Endothelial cell (in vitro differentiated cells): ENCODE measurements at regions not wholly inside any gene's neighbourhood (a gene's known extent, or its start where the extent isn't known, plus 50 kb on each side); places are given as distances from the start of the nearest gene placed in this dataset.

Experiments used
- DNase-seq: peaks from one replicate; pipeline ENCODE4 v3.0.0; 2021; ENCODE audit warnings: low spot score
- H3K27ac Mint-ChIP-seq: one replicate; pipeline ENCODE4 v1.8.0; 2021; ENCODE audit warnings: mixed read lengths, inconsistent platforms; ENCODE audit not compliant: unreplicated experiment
- H3K27me3 Mint-ChIP-seq: one replicate; pipeline ENCODE4 v1.8.0; 2021; ENCODE audit warnings: mild to moderate bottlenecking, moderate library complexity, mixed read lengths, inconsistent platforms; ENCODE audit not compliant: unreplicated experiment
- H3K36me3 Mint-ChIP-seq: one replicate; pipeline ENCODE4 v1.8.0; 2021; ENCODE audit warnings: mild to moderate bottlenecking, low read depth, mixed read lengths, inconsistent platforms; ENCODE audit not compliant: unreplicated experiment
- H3K4me1 Mint-ChIP-seq: one replicate; pipeline ENCODE4 v1.8.0; 2021; ENCODE audit warnings: mild to moderate bottlenecking, mixed read lengths, inconsistent platforms; ENCODE audit not compliant: unreplicated experiment
- H3K4me3 Mint-ChIP-seq: one replicate; pipeline ENCODE4 v1.8.0; 2021; ENCODE audit warnings: mild to moderate bottlenecking, mixed read lengths, inconsistent platforms; ENCODE audit not compliant: unreplicated experiment
- H3K9me3 Mint-ChIP-seq: one replicate; pipeline ENCODE4 v1.8.0; 2021; ENCODE audit warnings: mixed read lengths, inconsistent platforms; ENCODE audit not compliant: unreplicated experiment
- TF ChIP-seq, protein P1 (sequence below): fragments of 200-600 bp; sonication (generic); IDR thresholded peaks from one replicate; pipeline ENCODE4 v1.5.0; 2021; ENCODE audit warnings: antibody characterized with exemption; ENCODE audit not compliant: unreplicated experiment

DNA sequence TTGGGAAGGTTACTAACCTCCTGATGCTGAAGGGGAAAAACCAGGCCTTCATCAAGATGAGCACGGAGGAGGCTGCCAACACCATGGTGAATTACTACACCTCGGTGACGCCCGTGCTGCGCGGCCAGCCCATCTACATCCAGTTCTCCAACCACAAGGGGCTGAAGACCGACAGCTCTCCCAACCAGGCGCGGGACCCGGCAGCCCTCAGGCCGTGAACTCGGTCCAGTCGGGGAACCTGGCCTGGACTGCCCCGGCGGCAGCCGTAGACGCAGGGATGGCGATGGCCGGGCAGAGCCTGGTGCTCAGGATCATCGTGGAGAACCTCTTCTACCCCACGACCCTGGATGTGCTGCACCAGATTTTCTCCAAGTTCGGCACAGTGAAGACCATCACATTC is 133.0 kb upstream of the FUT8 start:
- H3K4me1 Mint-ChIP-seq = peaks cover 20% of the 10 kb centered on the region
- H3K4me3 Mint-ChIP-seq = no peak overlapping the region
- no peak overlapping the region for H3K27ac Mint-ChIP-seq
- H3K36me3 Mint-ChIP-seq = no peaks in the 10 kb centered on the region
- TF ChIP-seq, protein P1, sequence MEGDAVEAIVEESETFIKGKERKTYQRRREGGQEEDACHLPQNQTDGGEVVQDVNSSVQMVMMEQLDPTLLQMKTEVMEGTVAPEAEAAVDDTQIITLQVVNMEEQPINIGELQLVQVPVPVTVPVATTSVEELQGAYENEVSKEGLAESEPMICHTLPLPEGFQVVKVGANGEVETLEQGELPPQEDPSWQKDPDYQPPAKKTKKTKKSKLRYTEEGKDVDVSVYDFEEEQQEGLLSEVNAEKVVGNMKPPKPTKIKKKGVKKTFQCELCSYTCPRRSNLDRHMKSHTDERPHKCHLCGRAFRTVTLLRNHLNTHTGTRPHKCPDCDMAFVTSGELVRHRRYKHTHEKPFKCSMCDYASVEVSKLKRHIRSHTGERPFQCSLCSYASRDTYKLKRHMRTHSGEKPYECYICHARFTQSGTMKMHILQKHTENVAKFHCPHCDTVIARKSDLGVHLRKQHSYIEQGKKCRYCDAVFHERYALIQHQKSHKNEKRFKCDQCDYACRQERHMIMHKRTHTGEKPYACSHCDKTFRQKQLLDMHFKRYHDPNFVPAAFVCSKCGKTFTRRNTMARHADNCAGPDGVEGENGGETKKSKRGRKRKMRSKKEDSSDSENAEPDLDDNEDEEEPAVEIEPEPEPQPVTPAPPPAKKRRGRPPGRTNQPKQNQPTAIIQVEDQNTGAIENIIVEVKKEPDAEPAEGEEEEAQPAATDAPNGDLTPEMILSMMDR = no peak
- H3K27me3 Mint-ChIP-seq = peaks cover 4% of the 10 kb centered on the region
- no peaks in the 10 kb centered on the region for H3K9me3 Mint-ChIP-seq
- no peak for DNase-seq

DNA sequence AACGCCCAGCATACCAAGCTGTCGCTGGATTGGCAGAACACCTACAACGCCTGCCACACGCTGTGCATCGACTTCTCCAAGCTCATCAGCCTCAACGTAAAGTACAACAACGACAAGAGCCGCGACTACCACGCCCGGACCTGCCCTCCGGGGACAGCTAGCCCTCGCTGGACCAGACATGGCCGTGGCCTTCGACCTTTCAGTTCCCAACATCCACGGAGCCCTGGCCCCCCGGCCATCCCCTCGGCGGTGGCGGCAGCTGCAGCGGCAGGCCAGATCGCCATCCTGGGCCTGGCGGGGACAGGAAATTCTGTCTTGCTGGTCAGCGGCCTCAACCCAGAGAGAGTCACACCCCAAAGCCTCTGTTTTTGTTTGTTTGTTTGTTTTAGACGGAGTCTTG is 132.6 kb upstream of the FUT8 start:
- TF ChIP-seq, protein P1 = no peak
- Mint-ChIP-seq H3K36me3 (no peaks in the 10 kb centered on the region), H3K27me3 (peaks cover 4% of the 10 kb centered on the region), H3K4me1 (peaks cover 20% of the 10 kb centered on the region), H3K9me3 (no peaks in the 10 kb centered on the region), H3K4me3 (no peak overlapping the region), H3K27ac (no peak overlapping the region)
- DNase-seq = no peak

DNA sequence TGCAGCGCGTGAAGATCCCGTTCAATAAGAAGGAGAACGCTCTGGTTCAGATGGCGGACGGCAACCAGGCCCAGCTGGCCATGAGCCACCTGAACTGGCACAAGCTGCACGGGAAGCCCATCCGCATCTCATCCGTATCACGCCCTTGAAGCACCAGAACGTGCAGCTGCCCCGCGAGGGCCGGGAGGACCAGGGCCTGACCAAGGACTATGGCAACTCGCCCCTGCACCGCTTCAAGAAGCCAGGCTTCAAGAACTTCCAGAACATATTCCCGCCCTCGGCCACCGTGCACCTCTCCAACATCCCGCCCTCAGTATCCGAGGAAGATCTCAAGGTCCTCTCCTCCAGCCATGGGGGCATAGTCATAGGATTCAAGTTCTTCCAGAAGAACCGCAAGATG is 131.9 kb upstream of the FUT8 start:
- Mint-ChIP-seq H3K9me3 (no peaks in the 10 kb centered on the region), H3K27me3 (peaks cover 4% of the 10 kb centered on the region), H3K36me3 (no peaks in the 10 kb centered on the region), H3K27ac (no peak overlapping the region), H3K4me3 (no peak overlapping the region), H3K4me1 (peaks cover 20% of the 10 kb centered on the region)
- DNase-seq = no peak
- TF ChIP-seq, protein P1 = no peak

DNA sequence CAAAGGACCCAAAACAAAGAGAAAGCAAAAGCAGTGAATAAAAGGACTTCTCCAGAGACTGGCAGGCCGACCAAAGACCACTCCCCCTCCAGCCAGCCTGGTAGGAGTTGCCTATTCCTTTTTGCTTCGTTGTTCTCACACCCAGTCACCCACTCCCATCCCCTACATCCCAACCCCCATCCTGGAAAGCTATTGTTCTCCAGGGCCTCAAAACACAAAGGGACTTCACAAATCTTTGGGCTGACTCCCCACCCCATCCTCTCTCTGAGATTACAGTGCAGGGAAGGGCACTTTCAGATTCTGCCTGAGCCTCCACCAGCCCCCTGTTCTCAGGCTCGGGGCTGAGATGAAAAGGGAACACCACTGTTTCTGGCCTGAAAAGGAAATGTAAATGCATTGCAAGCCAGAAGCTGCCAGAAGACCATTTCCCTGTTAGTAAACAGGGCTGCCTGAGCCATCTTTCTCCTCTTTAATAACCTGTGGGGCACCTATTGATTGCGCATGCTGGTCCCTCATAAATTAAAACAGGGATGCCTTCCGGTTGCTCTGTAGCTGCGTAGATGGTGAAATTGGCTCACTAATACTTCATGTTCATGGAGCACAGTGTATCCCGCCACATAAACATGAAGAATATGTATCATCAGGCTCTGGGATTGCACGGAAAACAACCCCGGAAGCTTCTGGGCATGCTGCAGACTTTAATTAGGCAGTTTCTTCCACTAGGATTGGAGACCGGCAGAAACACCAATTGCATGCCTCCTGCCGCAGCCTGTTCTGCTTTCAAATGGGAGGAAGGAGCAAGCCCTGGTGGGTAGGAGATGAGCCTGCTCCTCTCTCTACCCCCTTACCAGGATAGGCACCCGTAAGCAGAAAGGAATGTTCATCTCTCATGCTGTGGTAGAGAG is 130.3 kb upstream of the FUT8 start:
- Mint-ChIP-seq H3K27me3 (peaks cover 4% of the 10 kb centered on the region), H3K27ac (peak overlapping the region; percentile 92), H3K4me1 (peaks cover 20% of the 10 kb centered on the region), H3K9me3 (no peaks in the 10 kb centered on the region), H3K36me3 (no peaks in the 10 kb centered on the region), H3K4me3 (peak overlapping the region; percentile 35)
- TF ChIP-seq, protein P1 = no peak
- peak; percentile 46 for DNase-seq

DNA sequence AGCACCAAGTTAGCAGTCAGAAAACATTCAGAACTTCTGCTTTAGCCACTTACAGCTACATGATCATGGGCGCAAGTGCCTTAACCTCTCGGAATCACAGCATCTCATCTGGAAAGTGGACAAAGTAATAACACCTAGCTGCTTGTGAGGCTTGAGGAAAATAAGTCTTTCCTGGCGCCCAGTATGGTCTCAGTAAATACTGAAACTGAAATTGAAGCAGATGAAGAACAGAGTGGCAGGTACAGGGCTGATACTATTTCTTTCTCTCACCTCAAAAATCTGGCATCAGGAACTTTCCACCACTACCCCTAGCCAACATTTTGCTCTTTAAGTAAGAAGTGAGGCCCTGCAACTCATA is 129.7 kb upstream of the FUT8 start:
- TF ChIP-seq, protein P1 = no peak
- H3K4me1 Mint-ChIP-seq = peaks cover 24% of the 10 kb centered on the region
- no peak for DNase-seq
- peaks cover 4% of the 10 kb centered on the region for H3K27me3 Mint-ChIP-seq
- no peaks in the 10 kb centered on the region for H3K36me3 Mint-ChIP-seq
- H3K9me3 Mint-ChIP-seq = no peaks in the 10 kb centered on the region
- H3K4me3 Mint-ChIP-seq = no peak overlapping the region
- peak overlapping the region; percentile 92 for H3K27ac Mint-ChIP-seq
